HepG2 (cell line): ENCODE measurements at regions not wholly inside any gene's neighbourhood (a gene's known extent, or its start where the extent isn't known, plus 50 kb on each side); places are given as distances from the start of the nearest gene placed in this dataset.

Source experiments
- DPF2 ChIP-seq: sonication (generic); formaldehyde crosslinking; IDR thresholded peaks from 2 replicates; pipeline ENCODE4 v1.4.0; 2020; ENCODE audit warnings: mild to moderate bottlenecking, low read depth, missing genetic modification reagents, borderline replicate concordance
- GATAD1 ChIP-seq: IDR thresholded peaks from 2 replicates; pipeline ENCODE4 v1.6.1; 2016; ENCODE audit warnings: missing genetic modification reagents, missing compliant biosample characterization
- ZNF430 ChIP-seq: sonication (generic); formaldehyde crosslinking; IDR thresholded peaks from 2 replicates; pipeline ENCODE4 v1.9.0; 2021; ENCODE audit warnings: mild to moderate bottlenecking, missing genetic modification reagents
- ZNF768 ChIP-seq: sonication (generic); formaldehyde crosslinking; IDR thresholded peaks from 2 replicates; pipeline ENCODE4 v1.4.0; 2020; ENCODE audit warnings: missing genetic modification reagents
- TF ChIP-seq, protein P1 (sequence below): sonication (generic); formaldehyde crosslinking; IDR thresholded peaks from 2 replicates; pipeline ENCODE4 v1.5.1; 2020; ENCODE audit warnings: missing genetic modification reagents, mild to moderate bottlenecking, borderline replicate concordance
- TF ChIP-seq, protein P2 (sequence below): IDR thresholded peaks from 2 replicates; pipeline ENCODE4 v1.6.1; 2016; ENCODE audit warnings: missing genetic modification reagents, missing compliant biosample characterization
- TF ChIP-seq, protein P3 (sequence below): sonication (generic); formaldehyde crosslinking; IDR thresholded peaks from 2 replicates; pipeline ENCODE4 v1.5.1; 2020; ENCODE audit warnings: mild to moderate bottlenecking, moderate library complexity, missing genetic modification reagents

DNA sequence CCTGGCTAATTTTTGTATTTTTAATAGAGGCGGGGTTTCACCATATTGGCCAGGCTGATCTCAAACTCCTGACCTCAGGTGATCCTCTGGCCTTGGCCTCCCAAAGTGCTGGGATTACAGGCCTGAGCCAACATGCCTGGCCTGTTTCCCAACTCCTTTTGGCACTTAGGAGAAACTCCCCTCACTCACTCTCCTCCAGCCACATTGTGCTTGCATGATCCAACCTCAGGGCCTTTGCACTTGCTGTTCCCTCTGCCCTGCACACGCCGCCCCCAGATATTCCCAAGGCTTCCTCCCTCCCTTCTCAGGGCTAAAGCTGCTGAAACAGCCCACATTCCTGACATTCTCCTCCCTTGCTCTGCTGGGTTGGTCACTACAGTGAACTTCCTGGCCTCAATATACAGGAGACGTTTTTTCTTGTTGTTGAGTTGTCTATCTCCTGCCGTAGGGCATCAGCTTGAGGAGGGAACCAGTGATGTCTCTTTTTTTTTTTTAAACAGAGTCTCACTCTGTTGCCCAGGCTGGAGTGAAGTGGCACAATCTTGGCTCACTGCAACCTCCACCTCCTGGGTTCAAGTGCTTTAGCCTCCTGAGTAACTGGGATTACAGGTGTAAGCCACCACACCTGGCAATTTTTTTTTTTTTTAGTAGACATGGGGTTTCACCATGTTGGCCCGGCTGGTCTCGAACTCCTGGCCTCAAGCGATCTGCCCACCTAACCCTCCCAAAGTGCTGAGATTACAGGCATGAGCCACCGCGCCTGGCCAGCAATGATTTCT is 61.4 kb upstream of the PTPN1 start (continued):
- TF ChIP-seq DPF2 (peak; percentile 80), ZNF768 (CRISPR knock-in tag) (peak; percentile 49; the same call in 1 of the 2 replicates), GATAD1 (CRISPR knock-in tag) (0 out of 2 replicates have a peak, but pooled peaks have one; percentile 33), ZNF430 (CRISPR knock-in tag) (peak; percentile 17; the same call in 1 of the 2 replicates)
- TF ChIP-seq, protein P1, sequence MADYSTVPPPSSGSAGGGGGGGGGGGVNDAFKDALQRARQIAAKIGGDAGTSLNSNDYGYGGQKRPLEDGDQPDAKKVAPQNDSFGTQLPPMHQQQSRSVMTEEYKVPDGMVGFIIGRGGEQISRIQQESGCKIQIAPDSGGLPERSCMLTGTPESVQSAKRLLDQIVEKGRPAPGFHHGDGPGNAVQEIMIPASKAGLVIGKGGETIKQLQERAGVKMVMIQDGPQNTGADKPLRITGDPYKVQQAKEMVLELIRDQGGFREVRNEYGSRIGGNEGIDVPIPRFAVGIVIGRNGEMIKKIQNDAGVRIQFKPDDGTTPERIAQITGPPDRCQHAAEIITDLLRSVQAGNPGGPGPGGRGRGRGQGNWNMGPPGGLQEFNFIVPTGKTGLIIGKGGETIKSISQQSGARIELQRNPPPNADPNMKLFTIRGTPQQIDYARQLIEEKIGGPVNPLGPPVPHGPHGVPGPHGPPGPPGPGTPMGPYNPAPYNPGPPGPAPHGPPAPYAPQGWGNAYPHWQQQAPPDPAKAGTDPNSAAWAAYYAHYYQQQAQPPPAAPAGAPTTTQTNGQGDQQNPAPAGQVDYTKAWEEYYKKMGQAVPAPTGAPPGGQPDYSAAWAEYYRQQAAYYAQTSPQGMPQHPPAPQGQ (CRISPR knock-in tag): peak; percentile 87; the same call in 1 of the 2 replicates
- TF ChIP-seq, protein P2, sequence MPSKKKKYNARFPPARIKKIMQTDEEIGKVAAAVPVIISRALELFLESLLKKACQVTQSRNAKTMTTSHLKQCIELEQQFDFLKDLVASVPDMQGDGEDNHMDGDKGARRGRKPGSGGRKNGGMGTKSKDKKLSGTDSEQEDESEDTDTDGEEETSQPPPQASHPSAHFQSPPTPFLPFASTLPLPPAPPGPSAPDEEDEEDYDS (CRISPR knock-in tag): 0 out of 2 replicates have a peak, but pooled peaks have one; percentile 14
- TF ChIP-seq, protein P3, sequence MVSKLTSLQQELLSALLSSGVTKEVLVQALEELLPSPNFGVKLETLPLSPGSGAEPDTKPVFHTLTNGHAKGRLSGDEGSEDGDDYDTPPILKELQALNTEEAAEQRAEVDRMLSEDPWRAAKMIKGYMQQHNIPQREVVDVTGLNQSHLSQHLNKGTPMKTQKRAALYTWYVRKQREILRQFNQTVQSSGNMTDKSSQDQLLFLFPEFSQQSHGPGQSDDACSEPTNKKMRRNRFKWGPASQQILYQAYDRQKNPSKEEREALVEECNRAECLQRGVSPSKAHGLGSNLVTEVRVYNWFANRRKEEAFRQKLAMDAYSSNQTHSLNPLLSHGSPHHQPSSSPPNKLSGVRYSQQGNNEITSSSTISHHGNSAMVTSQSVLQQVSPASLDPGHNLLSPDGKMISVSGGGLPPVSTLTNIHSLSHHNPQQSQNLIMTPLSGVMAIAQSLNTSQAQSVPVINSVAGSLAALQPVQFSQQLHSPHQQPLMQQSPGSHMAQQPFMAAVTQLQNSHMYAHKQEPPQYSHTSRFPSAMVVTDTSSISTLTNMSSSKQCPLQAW (CRISPR knock-in tag): peak; percentile 53; the same call in 1 of the 2 replicates
- TF ChIP-seq, all 625 proteins: peak for 142; not testable (repeated sequence) for 483
